Hepatocyte (in vitro differentiated cells): ENCODE measurements at regions not wholly inside any gene's neighbourhood (a gene's known extent, or its start where the extent isn't known, plus 50 kb on each side); places are given as distances from the start of the nearest gene placed in this dataset.

Experiments
- DNase-seq: peaks from one replicate; pipeline ENCODE4 v3.0.0-alpha.2; 2016; ENCODE audit warnings: low spot score
- H2AFZ ChIP-seq: fragments of 200-600 bp; sonication (generic); 2 replicates; pipeline ENCODE4 v1.6.0; 2016; ENCODE audit warnings: antibody characterized with exemption, mild to moderate bottlenecking
- H3K27ac ChIP-seq: fragments of 200-600 bp; sonication (generic); 2 replicates; pipeline ENCODE4 v1.5.1; 2016; ENCODE audit warnings: mild to moderate bottlenecking
- H3K27me3 ChIP-seq: fragments of 200-600 bp; sonication (generic); 2 replicates; pipeline ENCODE4 v1.6.1; 2016
- H3K36me3 ChIP-seq: fragments of 200-600 bp; sonication (generic); replicated peaks from 2 replicates; pipeline ENCODE4 v1.5.1; 2016; ENCODE audit warnings: low read depth; ENCODE audit not compliant: insufficient read depth
- H3K4me1 ChIP-seq: fragments of 200-600 bp; sonication (generic); 2 replicates; pipeline ENCODE4 v1.5.1; 2016; ENCODE audit warnings: mild to moderate bottlenecking, moderate library complexity; ENCODE audit not compliant: insufficient read depth
- H3K4me2 ChIP-seq: fragments of 200-600 bp; sonication (generic); 2 replicates; pipeline ENCODE4 v1.6.0; 2016
- H3K4me3 ChIP-seq: fragments of 200-600 bp; sonication (generic); 2 replicates; pipeline ENCODE4 v1.5.1; 2016; ENCODE audit warnings: mild to moderate bottlenecking
- H3K79me2 ChIP-seq: fragments of 200-600 bp; sonication (generic); 2 replicates; pipeline ENCODE4 v1.6.0; 2017; ENCODE audit warnings: mild to moderate bottlenecking
- H3K9me2 ChIP-seq: fragments of 200-600 bp; sonication (generic); replicated peaks from 2 replicates; pipeline ENCODE4 v1.6.0; 2017; ENCODE audit warnings: mild to moderate bottlenecking; ENCODE audit not compliant: insufficient read depth
- H3K9me3 ChIP-seq: fragments of 200-600 bp; sonication (generic); 2 replicates; pipeline ENCODE4 v1.5.1; 2016; ENCODE audit warnings: low read depth, mild to moderate bottlenecking
- H4K20me1 ChIP-seq: fragments of 200-600 bp; sonication (generic); 2 replicates; pipeline ENCODE4 v1.6.0; 2016; ENCODE audit warnings: mild to moderate bottlenecking; ENCODE audit not compliant: insufficient read depth, poor library complexity, severe bottlenecking
- CTCF ChIP-seq: fragments of 200-600 bp; sonication (generic); IDR thresholded peaks from 2 replicates; pipeline ENCODE4 v1.5.1; 2016; ENCODE audit warnings: antibody characterized with exemption, mild to moderate bottlenecking; ENCODE audit not compliant: poor library complexity
- EZH2 ChIP-seq: fragments of 200-600 bp; sonication (generic); IDR thresholded peaks from 2 replicates; pipeline ENCODE4 v1.6.1; 2016; ENCODE audit warnings: antibody characterized with exemption, mild to moderate bottlenecking, borderline replicate concordance
- EZH2phosphoT487 ChIP-seq: fragments of 200-600 bp; sonication (generic); IDR thresholded peaks from one replicate; pipeline ENCODE4 v1.6.1; 2018; ENCODE audit warnings: antibody characterized with exemption, mild to moderate bottlenecking, low read depth, moderate library complexity; ENCODE audit not compliant: unreplicated experiment, severe bottlenecking
- WGBS: methylation state at CpG from one replicate; pipeline ENCODE4 v1.1.6; 2016; ENCODE audit warnings: low lambda C conversion rate; ENCODE audit errors: missing lambda C conversion rate; 5-methylcytosine and 5-hydroxymethylcytosine counted together

GRCh38 chr22:49081926-49082325, 745.7 kb downstream of the BRD1 start:
- TF ChIP-seq CTCF = no peak
- no peak overlapping the region for H3K4me2 ChIP-seq
- H3K27ac ChIP-seq = no peak overlapping the region
- H3K4me3 ChIP-seq = no peak overlapping the region
- no peaks in the 10 kb centered on the region for H3K27me3 ChIP-seq
- no peaks in the 10 kb centered on the region for H3K9me3 ChIP-seq
- H4K20me1 ChIP-seq = no peaks in the 10 kb centered on the region
- no peaks in the 10 kb centered on the region for H3K9me2 ChIP-seq
- H3K79me2 ChIP-seq = no peaks in the 10 kb centered on the region
- no peak overlapping the region for H2AFZ ChIP-seq
- no peak for DNase-seq
- WGBS = 81% methylated on average over 10 of the region's 10 CpGs
- no peaks in the 10 kb centered on the region for H3K4me1 ChIP-seq
- no peaks in the 10 kb centered on the region for H3K36me3 ChIP-seq

- Histone ChIP-seq H3K4me3 (no peak overlapping the region), H4K20me1 (no peaks in the 10 kb centered on the region), H3K9me2 (no peaks in the 10 kb centered on the region), H3K79me2 (no peaks in the 10 kb centered on the region), H3K36me3 (no peaks in the 10 kb centered on the region), H3K27me3 (no peaks in the 10 kb centered on the region), H3K27ac (no peak overlapping the region), H3K4me1 (no peaks in the 10 kb centered on the region), H2AFZ (no peak overlapping the region), H3K9me3 (no peaks in the 10 kb centered on the region), H3K4me2 (no peak overlapping the region)
- no peak for DNase-seq
- TF ChIP-seq EZH2 = no peak
- no peak for TF ChIP-seq EZH2phosphoT487
- no peak for TF ChIP-seq CTCF
- 92% methylated on average over 12 of the region's 12 CpGs for WGBS
These were observed 746.4 kb downstream of the BRD1 start for GRCh38 chr22:49081261-49081666.

DNA sequence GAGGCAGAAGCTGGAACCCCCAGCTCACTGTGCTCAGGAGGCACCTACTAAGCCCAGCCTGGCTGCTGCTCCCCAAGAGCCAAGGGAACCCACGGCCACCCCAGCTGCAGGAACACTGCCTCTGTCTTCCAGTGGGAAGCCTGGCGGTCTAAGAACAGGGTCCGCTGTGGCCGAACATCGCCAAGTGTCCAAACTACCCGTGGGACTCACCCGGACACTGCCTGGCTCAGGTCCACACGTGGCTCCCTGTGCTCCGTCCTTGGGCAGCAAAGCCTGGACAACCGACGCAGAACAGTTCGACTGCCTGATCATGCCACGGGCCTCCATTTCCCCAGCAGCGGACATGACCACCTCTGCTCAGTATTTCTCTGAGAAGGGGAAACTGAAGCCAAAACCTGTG, 747.0 kb downstream of the BRD1 start:
- Histone ChIP-seq H3K9me2 (no peaks in the 10 kb centered on the region), H3K4me3 (no peak overlapping the region), H3K4me1 (no peaks in the 10 kb centered on the region), H3K4me2 (no peak overlapping the region), H2AFZ (no peak overlapping the region), H3K36me3 (no peaks in the 10 kb centered on the region), H3K79me2 (no peaks in the 10 kb centered on the region), H3K9me3 (no peaks in the 10 kb centered on the region), H3K27ac (no peak overlapping the region), H4K20me1 (no peaks in the 10 kb centered on the region), H3K27me3 (no peaks in the 10 kb centered on the region)
- 87% methylated on average over 14 of the region's 14 CpGs for WGBS
- DNase-seq = no peak
- no peak for TF ChIP-seq EZH2phosphoT487
- TF ChIP-seq EZH2 = no peak
- TF ChIP-seq CTCF = no peak

- WGBS = 91% methylated on average over 15 of the region's 15 CpGs
- TF ChIP-seq EZH2phosphoT487 = no peak
- no peak for TF ChIP-seq CTCF
- no peak for TF ChIP-seq EZH2
- Histone ChIP-seq H3K4me2 (no peak overlapping the region), H3K9me2 (no peaks in the 10 kb centered on the region), H3K79me2 (no peaks in the 10 kb centered on the region), H2AFZ (no peak overlapping the region), H3K4me1 (no peaks in the 10 kb centered on the region), H4K20me1 (no peaks in the 10 kb centered on the region), H3K27me3 (no peaks in the 10 kb centered on the region), H3K4me3 (no peak overlapping the region), H3K9me3 (no peaks in the 10 kb centered on the region), H3K27ac (no peak overlapping the region), H3K36me3 (no peaks in the 10 kb centered on the region)
- DNase-seq = no peak
These were observed 747.8 kb downstream of the BRD1 start for GRCh38 chr22:49079743-49080500.
